NB4 (cell line): ENCODE measurements at regions not wholly inside any gene's neighbourhood (a gene's known extent, or its start where the extent isn't known, plus 50 kb on each side); places are given as distances from the start of the nearest gene placed in this dataset.

Experiments
- CTCF ChIP-seq: IDR thresholded peaks from one replicate; pipeline ENCODE4 v1.5.1; 2012; ENCODE audit warnings: low read depth, low read length
- MYC ChIP-seq: IDR thresholded peaks from 2 replicates; pipeline ENCODE4 v1.6.1; 2011; ENCODE audit warnings: low read depth, low read length
- POLR2A ChIP-seq: IDR thresholded peaks from 2 replicates; pipeline ENCODE4 v1.6.1; 2011; ENCODE audit warnings: mild to moderate bottlenecking; ENCODE audit not compliant: insufficient read length; ENCODE audit errors: extremely low read depth
- TF ChIP-seq, protein P1 (sequence below): IDR thresholded peaks from 2 replicates; pipeline ENCODE4 v1.6.1; 2011; ENCODE audit warnings: low read depth, low read length

GRCh38 chr12:89775063-89775985 lies 66.7 kb upstream of the ATP2B1 start:
- TF ChIP-seq CTCF (no peak), POLR2A (no peak), MYC (no peak)
- TF ChIP-seq, protein P1, sequence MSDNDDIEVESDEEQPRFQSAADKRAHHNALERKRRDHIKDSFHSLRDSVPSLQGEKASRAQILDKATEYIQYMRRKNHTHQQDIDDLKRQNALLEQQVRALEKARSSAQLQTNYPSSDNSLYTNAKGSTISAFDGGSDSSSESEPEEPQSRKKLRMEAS, result no peak
